Natural killer cell (primary cell): ENCODE measurements at regions not wholly inside any gene's neighbourhood (a gene's known extent, or its start where the extent isn't known, plus 50 kb on each side); places are given as distances from the start of the nearest gene placed in this dataset.

Experiments
- ATAC-seq, 3 donors: fragments of 150-1000 bp in 2 of 3; fragments of 200-7000 bp in 1 of 3; cut with Tn5 transposase; 1 replicate in 1 of 3; 2 replicates in 2 of 3; pipeline ENCODE4 v1.10.0; 2021; ENCODE audit warnings: mild to moderate bottlenecking in 2 of 3, moderate library complexity in 2 of 3
- DNase-seq, 2 donors: peaks; one replicate each; pipeline versions ENCODE4 v3.0.0 to v3.0.0-alpha.2; 2013 to 2021; ENCODE audit warnings: mixed read lengths in 1 of 2
- H3K27ac ChIP-seq: one replicate; pipeline ENCODE4 v1.5.1; 2013; ENCODE audit warnings: mild to moderate bottlenecking, low read length
- H3K27me3 ChIP-seq: one replicate; pipeline ENCODE4 v1.6.1; 2013; ENCODE audit warnings: low read length; ENCODE audit not compliant: control insufficient read depth, insufficient read depth
- H3K36me3 ChIP-seq: one replicate; pipeline ENCODE4 v1.6.1; 2013; ENCODE audit warnings: low read length; ENCODE audit not compliant: control insufficient read depth, insufficient read depth
- H3K4me1 ChIP-seq: one replicate; pipeline ENCODE4 v1.6.1; 2013; ENCODE audit warnings: low read length; ENCODE audit not compliant: control insufficient read depth, insufficient read depth
- H3K4me3 ChIP-seq: one replicate; pipeline ENCODE4 v1.5.1; 2013; ENCODE audit warnings: low read length
- H3K9me3 ChIP-seq: one replicate; pipeline ENCODE4 v1.6.1; 2013; ENCODE audit warnings: low read length; ENCODE audit not compliant: control insufficient read depth, insufficient read depth
- H3K27ac Mint-ChIP-seq, 2 donors: one replicate each; pipeline ENCODE4 v1.8.0; 2022; ENCODE audit warnings: mild to moderate bottlenecking in 2 of 2, mixed read lengths in 2 of 2, moderate library complexity in 1 of 2
- H3K27me3 Mint-ChIP-seq, 2 donors: one replicate each; pipeline ENCODE4 v1.8.0; 2022; ENCODE audit warnings: low read depth in 2 of 2, mixed read lengths in 2 of 2
- H3K36me3 Mint-ChIP-seq: one replicate; pipeline ENCODE4 v1.8.0; 2022; ENCODE audit warnings: mixed read lengths
- H3K4me1 Mint-ChIP-seq, 2 donors: one replicate each; pipeline ENCODE4 v1.8.0; 2022; ENCODE audit warnings: mixed read lengths in 2 of 2
- H3K4me3 Mint-ChIP-seq: one replicate; pipeline ENCODE4 v1.8.0; 2022; ENCODE audit warnings: mild to moderate bottlenecking, moderate library complexity, mixed read lengths
- H3K9me3 Mint-ChIP-seq, 2 donors: one replicate each; pipeline ENCODE4 v1.8.0; 2022; ENCODE audit warnings: mixed read lengths in 2 of 2
- WGBS: methylation state at CpG from one replicate; pipeline ENCODE4 v1.1.7; 2013; ENCODE audit warnings: missing lambda C conversion rate; ENCODE audit not compliant: insufficient coverage; 5-methylcytosine and 5-hydroxymethylcytosine counted together
- intact Hi-C: fragments of 100-400 bp; cut with micrococcal nuclease; formaldehyde crosslinking; loops from one replicate; pipeline ENCODE4 v1.14.2; 2022
- TF ChIP-seq, protein P1 (sequence below): fragments of 200-600 bp; IDR thresholded peaks from one replicate; pipeline ENCODE4 v1.8.0; 2022; ENCODE audit warnings: antibody characterized with exemption

DNA sequence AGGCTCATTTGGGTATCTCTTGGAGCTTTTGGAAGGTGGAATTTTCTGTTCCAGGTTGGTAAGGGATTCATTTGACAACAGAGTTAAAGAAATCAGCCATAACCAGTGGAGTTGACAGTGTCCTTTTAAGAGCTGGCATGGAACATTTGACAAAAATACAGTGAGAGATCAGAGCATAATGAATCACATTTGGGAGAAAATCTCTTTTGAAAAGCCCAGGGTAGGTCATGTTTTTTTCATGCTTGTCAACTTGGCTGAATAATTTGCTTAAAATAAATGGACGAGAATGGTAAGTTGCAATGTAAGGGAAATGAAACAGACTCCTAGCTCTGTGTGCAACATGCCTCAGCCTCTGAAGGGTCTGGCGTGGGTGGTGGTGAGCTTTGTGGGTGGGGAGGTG lies 235.3 kb upstream of the N4BP1 start:
- no peak for DNase-seq
- intact Hi-C loops = no loop called here
- Mint-ChIP-seq H3K27ac (no peak overlapping the region), H3K36me3 (no peaks in the 10 kb centered on the region), H3K27me3 (no peaks in the 10 kb centered on the region), H3K9me3 (peaks cover 0 to 6% of the 10 kb centered on the region in 2 donors), H3K4me3 (no peak overlapping the region), H3K4me1 (no peaks in the 10 kb centered on the region)
- H3K4me3 ChIP-seq = no peak overlapping the region
- H3K36me3 ChIP-seq = no peaks in the 10 kb centered on the region
- ATAC-seq = no peak
- 53% methylated on average over 2 of the region's 2 CpGs for WGBS
- H3K9me3 ChIP-seq = no peaks in the 10 kb centered on the region
- no peaks in the 10 kb centered on the region for H3K27me3 ChIP-seq
- H3K27ac ChIP-seq = no peak overlapping the region
- TF ChIP-seq, protein P1, sequence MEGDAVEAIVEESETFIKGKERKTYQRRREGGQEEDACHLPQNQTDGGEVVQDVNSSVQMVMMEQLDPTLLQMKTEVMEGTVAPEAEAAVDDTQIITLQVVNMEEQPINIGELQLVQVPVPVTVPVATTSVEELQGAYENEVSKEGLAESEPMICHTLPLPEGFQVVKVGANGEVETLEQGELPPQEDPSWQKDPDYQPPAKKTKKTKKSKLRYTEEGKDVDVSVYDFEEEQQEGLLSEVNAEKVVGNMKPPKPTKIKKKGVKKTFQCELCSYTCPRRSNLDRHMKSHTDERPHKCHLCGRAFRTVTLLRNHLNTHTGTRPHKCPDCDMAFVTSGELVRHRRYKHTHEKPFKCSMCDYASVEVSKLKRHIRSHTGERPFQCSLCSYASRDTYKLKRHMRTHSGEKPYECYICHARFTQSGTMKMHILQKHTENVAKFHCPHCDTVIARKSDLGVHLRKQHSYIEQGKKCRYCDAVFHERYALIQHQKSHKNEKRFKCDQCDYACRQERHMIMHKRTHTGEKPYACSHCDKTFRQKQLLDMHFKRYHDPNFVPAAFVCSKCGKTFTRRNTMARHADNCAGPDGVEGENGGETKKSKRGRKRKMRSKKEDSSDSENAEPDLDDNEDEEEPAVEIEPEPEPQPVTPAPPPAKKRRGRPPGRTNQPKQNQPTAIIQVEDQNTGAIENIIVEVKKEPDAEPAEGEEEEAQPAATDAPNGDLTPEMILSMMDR = no peak
- no peaks in the 10 kb centered on the region for H3K4me1 ChIP-seq

- Histone ChIP-seq H3K27ac (no peak overlapping the region), H3K27me3 (no peaks in the 10 kb centered on the region), H3K36me3 (no peaks in the 10 kb centered on the region), H3K4me3 (no peak overlapping the region), H3K4me1 (no peaks in the 10 kb centered on the region), H3K9me3 (no peaks in the 10 kb centered on the region)
- TF ChIP-seq, protein P1 = no peak
- DNase-seq (no peak), ATAC-seq (no peak)
- H3K4me1 Mint-ChIP-seq = no peaks in the 10 kb centered on the region
- H3K27ac Mint-ChIP-seq = no peak overlapping the region
- peaks cover 0 to 3% of the 10 kb centered on the region in 2 donors for H3K9me3 Mint-ChIP-seq
- WGBS = 53% methylated on average over 1 of the region's 1 CpG
- no peaks in the 10 kb centered on the region for H3K36me3 Mint-ChIP-seq
- H3K4me3 Mint-ChIP-seq = no peak overlapping the region
- H3K27me3 Mint-ChIP-seq = no peaks in the 10 kb centered on the region
- intact Hi-C loops = no loop called here
Measured at GRCh38 chr16:48838349-48838748, 228.4 kb upstream of the N4BP1 start.

DNA sequence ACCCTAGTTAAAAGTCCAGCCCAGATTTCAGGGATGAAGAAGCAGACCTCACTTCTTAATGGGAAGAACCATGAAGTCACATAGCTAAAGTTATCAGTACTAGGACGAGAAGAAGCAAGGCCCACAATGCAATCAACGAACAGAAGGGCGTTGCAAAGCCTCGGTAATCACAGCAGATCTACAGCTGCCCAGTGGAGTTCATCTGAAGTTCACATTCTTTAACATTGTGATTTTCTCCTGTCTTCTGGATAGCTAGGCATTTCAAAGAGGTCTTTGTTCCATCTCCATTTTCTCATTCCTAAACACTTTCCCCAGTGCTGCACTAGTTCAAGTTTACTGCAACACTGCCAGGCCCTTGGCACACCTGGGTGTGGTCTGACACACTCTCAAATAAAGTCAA lies 226.7 kb upstream of the N4BP1 start:
- WGBS = 89% methylated on average over 4 of the region's 4 CpGs

GRCh38 chr16:48836067-48836466 lies 226.1 kb upstream of the N4BP1 start:
- Mint-ChIP-seq H3K27me3 (no peaks in the 10 kb centered on the region), H3K4me3 (no peak overlapping the region), H3K4me1 (no peaks in the 10 kb centered on the region), H3K9me3 (peaks cover 0 to 3% of the 10 kb centered on the region in 2 donors), H3K27ac (no peak overlapping the region), H3K36me3 (no peaks in the 10 kb centered on the region)
- Histone ChIP-seq H3K4me3 (no peak overlapping the region), H3K9me3 (no peaks in the 10 kb centered on the region), H3K27ac (no peak overlapping the region), H3K27me3 (no peaks in the 10 kb centered on the region), H3K4me1 (no peaks in the 10 kb centered on the region), H3K36me3 (no peaks in the 10 kb centered on the region)
- DNase-seq (no peak), ATAC-seq (no peak)
- WGBS = 95% methylated on average over 2 of the region's 2 CpGs
- TF ChIP-seq, protein P1 = no peak
- intact Hi-C loops = no loop called here

More for the DNA sequence above, 226.7 kb upstream of the N4BP1 start:
- DNase-seq = no peak
- no peaks in the 10 kb centered on the region for H3K4me1 Mint-ChIP-seq
- Histone ChIP-seq H3K9me3 (no peaks in the 10 kb centered on the region), H3K27ac (no peak overlapping the region), H3K36me3 (no peaks in the 10 kb centered on the region), H3K4me3 (no peak overlapping the region), H3K4me1 (no peaks in the 10 kb centered on the region), H3K27me3 (no peaks in the 10 kb centered on the region)
- no peak overlapping the region for H3K27ac Mint-ChIP-seq
- H3K27me3 Mint-ChIP-seq = no peaks in the 10 kb centered on the region
- intact Hi-C loops = no loop called here
- peaks cover 0 to 3% of the 10 kb centered on the region in 2 donors for H3K9me3 Mint-ChIP-seq
- H3K36me3 Mint-ChIP-seq = no peaks in the 10 kb centered on the region
- H3K4me3 Mint-ChIP-seq = no peak overlapping the region
- no peak for ATAC-seq
- TF ChIP-seq, protein P1 = no peak
